ENCODE measurements at regions not wholly inside any gene's neighbourhood (a gene's known extent, or its start where the extent isn't known, plus 50 kb on each side); places are given as distances from the start of the nearest gene placed in this dataset.

DNA sequence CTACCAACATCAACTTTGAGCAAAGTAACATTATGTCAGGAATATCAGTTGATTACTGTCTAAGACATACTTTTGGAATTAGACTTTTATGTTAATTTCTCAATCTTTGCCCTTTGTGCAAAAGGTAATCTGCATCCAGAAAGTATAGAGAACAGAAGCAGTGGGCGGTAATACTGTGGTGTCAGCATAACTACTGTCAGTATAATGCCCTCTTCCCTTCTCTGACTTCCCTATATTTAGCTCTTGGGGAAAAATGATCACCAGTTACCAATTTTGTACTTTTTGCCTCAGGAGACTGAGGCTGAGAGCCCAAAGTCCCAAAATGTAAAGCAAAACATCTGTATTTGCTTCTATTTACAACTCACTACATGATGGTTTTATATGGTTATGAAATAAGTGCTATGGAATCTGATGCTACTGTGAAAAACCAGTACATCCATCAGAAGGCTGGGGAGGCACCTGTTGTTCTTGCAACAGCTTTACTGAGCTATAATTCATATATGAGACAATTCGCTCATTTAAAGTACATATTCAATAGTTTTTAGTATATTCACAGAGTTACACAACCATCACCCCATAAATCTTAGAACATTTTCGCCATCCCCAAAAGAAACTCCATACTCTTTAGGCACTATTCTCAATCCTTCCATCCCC lies 51.3 kb upstream of the CD302 start:
- H3K4me1 ChIP-seq (ENCODE audit: low read depth), result no peaks in the 10 kb centered on the region
- TF ChIP-seq, protein P1, sequence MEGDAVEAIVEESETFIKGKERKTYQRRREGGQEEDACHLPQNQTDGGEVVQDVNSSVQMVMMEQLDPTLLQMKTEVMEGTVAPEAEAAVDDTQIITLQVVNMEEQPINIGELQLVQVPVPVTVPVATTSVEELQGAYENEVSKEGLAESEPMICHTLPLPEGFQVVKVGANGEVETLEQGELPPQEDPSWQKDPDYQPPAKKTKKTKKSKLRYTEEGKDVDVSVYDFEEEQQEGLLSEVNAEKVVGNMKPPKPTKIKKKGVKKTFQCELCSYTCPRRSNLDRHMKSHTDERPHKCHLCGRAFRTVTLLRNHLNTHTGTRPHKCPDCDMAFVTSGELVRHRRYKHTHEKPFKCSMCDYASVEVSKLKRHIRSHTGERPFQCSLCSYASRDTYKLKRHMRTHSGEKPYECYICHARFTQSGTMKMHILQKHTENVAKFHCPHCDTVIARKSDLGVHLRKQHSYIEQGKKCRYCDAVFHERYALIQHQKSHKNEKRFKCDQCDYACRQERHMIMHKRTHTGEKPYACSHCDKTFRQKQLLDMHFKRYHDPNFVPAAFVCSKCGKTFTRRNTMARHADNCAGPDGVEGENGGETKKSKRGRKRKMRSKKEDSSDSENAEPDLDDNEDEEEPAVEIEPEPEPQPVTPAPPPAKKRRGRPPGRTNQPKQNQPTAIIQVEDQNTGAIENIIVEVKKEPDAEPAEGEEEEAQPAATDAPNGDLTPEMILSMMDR (IDR thresholded peaks at IDR 0.05; ENCODE audit: low read depth, low read length), result no peak
- no peaks in the 10 kb centered on the region for H3K36me3 ChIP-seq
- no peaks in the 10 kb centered on the region for H3K9me3 ChIP-seq (ENCODE audit: low read depth)
- no peak overlapping the region for H3K27ac ChIP-seq
- H3K27me3 ChIP-seq, result no peaks in the 10 kb centered on the region
- no peak for DNase-seq (ENCODE audit: low read depth in 1 of 2, low spot score in 1 of 2)
- H3K4me3 ChIP-seq, result no peak overlapping the region

Data from cardiac muscle cell (in vitro differentiated cells and primary cell).